IPS-18a (cell line): ENCODE measurements at regions not wholly inside any gene's neighbourhood (a gene's known extent, or its start where the extent isn't known, plus 50 kb on each side); places are given as distances from the start of the nearest gene placed in this dataset.
"Not testable (repeated sequence)": the region's sequence is repeated elsewhere in the genome, so short reads cannot be mapped to it uniquely, and the experiment has no call there.

ENCODE experiments used
- H3K27ac ChIP-seq: one replicate; pipeline ENCODE4 v1.5.1; 2013; ENCODE audit warnings: low read length
- H3K27me3 ChIP-seq: one replicate; pipeline ENCODE4 v1.6.1; 2013; ENCODE audit warnings: mild to moderate bottlenecking, low read length; ENCODE audit not compliant: control insufficient read depth, insufficient read depth
- H3K36me3 ChIP-seq: one replicate; pipeline ENCODE4 v1.6.1; 2013; ENCODE audit warnings: low read depth, low read length; ENCODE audit not compliant: control insufficient read depth
- H3K4me1 ChIP-seq: one replicate; pipeline ENCODE4 v1.6.1; 2013; ENCODE audit warnings: low read depth, low read length; ENCODE audit not compliant: control insufficient read depth
- H3K4me3 ChIP-seq: one replicate; pipeline ENCODE4 v1.5.1; 2013; ENCODE audit warnings: low read length
- H3K9ac ChIP-seq: one replicate; pipeline ENCODE4 v1.6.1; 2013; ENCODE audit warnings: mild to moderate bottlenecking, low read length, moderate library complexity
- H3K9me3 ChIP-seq: one replicate; pipeline ENCODE4 v1.6.1; 2013; ENCODE audit warnings: low read depth, low read length; ENCODE audit not compliant: control insufficient read depth

DNA sequence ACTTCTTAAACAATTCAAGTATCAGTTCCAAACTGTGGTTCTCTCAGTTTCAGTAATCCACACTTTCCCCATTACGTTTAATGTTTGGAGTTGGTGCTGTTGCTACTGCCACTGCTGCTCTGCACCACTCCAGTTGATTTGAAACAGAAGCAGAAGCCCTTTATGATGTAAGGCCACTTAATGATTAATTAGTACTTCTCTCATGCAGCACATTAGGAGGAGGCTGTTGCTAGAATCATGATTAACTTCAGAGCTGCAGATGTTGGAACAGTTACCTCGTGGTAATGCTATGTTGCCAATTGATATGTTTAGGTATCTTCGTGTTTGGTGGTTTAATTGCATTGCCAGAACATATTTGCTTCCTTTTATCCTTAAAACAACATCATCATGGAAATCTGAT lies 986.2 kb upstream of the CITED2 start:
- H3K9ac ChIP-seq = no peak overlapping the region
- H3K27me3 ChIP-seq = no peaks in the 10 kb centered on the region
- H3K36me3 ChIP-seq = no peaks in the 10 kb centered on the region
- no peaks in the 10 kb centered on the region for H3K9me3 ChIP-seq
- H3K4me1 ChIP-seq = no peaks in the 10 kb centered on the region
- H3K4me3 ChIP-seq = no peak overlapping the region
- no peak overlapping the region for H3K27ac ChIP-seq

DNA sequence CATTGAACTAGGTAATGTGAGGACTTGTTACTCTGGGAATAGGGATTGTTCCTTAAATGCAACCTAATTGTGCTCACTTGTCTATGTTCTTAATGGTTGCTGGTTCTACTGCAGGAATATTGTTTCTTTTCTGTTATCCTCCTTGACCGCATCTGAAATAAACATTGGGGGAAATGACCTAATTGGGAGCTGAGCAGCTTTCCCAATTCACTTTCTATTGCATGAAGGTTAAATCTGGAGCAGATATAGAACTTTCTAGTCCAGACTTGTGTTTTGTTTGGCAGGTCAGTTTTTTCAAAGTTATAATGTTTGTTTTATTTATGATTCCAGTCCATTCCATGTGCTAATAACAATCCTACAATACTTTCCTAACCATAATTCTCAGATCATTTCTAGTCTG lies 981.0 kb upstream of the CITED2 start:
- peaks cover 6% of the 10 kb centered on the region for H3K4me1 ChIP-seq
- H3K4me3 ChIP-seq = no peak overlapping the region
- H3K27me3 ChIP-seq = no peaks in the 10 kb centered on the region
- no peaks in the 10 kb centered on the region for H3K36me3 ChIP-seq
- no peak overlapping the region for H3K27ac ChIP-seq
- no peak overlapping the region for H3K9ac ChIP-seq
- no peaks in the 10 kb centered on the region for H3K9me3 ChIP-seq

DNA sequence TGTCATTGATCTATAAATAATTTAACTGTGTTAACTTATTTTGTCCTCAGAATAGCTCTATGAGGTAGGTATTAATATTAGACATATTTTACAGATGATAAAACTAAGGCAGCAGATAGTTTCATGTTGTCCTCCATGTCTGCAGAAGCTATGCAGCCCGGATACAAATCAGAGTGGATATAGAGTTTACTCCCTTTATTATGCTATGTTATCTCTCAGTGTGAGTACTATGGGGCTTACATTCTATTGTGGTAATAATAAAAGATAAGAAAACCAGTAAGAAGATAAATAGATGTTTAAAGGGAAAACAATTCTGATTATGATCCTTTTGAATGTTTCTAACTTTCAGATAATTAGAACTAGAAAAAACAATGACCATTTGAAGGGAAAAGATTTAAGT lies 979.8 kb upstream of the CITED2 start:
- H3K27me3 ChIP-seq = no peaks in the 10 kb centered on the region
- no peaks in the 10 kb centered on the region for H3K9me3 ChIP-seq
- no peaks in the 10 kb centered on the region for H3K36me3 ChIP-seq

DNA sequence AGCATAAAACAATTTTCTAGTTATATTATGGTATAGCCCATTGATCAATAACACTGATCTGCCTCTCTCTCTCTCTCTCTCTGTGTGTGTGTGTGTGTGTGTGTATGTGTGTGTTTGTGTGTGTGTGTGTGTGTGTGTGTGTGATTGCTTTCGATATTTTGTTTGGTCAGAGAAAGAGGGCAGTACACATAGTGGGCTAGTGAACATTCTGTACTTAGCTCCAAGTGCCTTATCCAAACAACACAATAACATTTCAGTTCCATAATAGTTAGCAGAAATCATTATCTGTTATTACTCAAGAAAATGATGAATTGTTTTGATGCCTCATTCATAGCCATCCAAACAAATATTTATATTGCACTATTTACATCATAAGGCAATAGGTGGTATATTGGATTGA lies 979.1 kb upstream of the CITED2 start:
- H3K27me3 ChIP-seq = no peaks in the 10 kb centered on the region
- H3K4me3 ChIP-seq = no peak overlapping the region
- H3K9me3 ChIP-seq = no peaks in the 10 kb centered on the region
- no peak overlapping the region for H3K27ac ChIP-seq
- peaks cover 6% of the 10 kb centered on the region for H3K4me1 ChIP-seq
- H3K9ac ChIP-seq = no peak overlapping the region
- no peaks in the 10 kb centered on the region for H3K36me3 ChIP-seq

More for the DNA sequence above, 979.8 kb upstream of the CITED2 start:
- H3K9ac ChIP-seq = no peak overlapping the region
- no peak overlapping the region for H3K4me3 ChIP-seq
- no peak overlapping the region for H3K27ac ChIP-seq
- peaks cover 6% of the 10 kb centered on the region for H3K4me1 ChIP-seq

DNA sequence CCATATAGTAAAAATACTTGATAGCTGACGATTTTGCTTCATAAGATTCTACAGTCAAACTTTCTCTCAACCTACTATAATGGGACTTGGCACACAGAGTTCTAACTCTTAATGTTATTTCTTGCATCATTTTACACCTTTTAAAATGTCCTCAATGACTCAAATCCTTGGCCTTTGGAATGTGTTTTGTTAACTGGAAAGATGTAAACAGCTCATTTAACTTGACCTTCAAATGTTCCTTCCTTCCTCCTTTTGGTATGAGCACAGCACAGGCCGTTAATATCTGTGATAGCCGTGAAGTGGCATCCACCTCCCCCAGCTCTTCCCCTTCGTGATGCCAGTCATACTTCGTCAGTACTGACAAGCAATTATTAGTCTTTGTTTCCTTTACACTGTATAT lies 972.0 kb upstream of the CITED2 start:
- Histone ChIP-seq H3K9me3 (no peaks in the 10 kb centered on the region), H3K27ac (no peak overlapping the region), H3K36me3 (no peaks in the 10 kb centered on the region), H3K27me3 (no peaks in the 10 kb centered on the region), H3K4me3 (no peak overlapping the region), H3K9ac (no peak overlapping the region), H3K4me1 (peaks cover 5% of the 10 kb centered on the region)

DNA sequence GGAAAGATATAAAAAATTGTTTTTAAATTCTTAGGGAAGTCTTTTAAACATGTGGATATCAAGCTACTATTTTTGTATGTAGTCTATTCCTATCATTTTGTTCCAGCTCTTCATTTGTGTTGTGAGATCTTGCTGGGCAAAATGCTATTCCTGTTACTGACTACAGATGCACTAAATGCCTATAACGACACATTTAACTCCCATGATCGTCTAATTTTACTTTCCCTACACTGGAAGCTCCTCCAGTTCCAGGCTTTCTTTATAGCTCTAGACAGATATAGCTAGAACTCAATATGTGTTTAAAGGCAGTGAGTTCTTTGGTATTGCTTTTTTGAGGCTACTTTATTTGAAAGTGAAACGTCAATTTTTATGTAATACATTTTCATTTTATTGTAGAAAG lies 971.5 kb upstream of the CITED2 start:
- Histone ChIP-seq H3K36me3 (no peaks in the 10 kb centered on the region), H3K9ac (no peak overlapping the region), H3K4me1 (peaks cover under 1% of the 10 kb centered on the region), H3K27ac (no peak overlapping the region), H3K27me3 (no peaks in the 10 kb centered on the region), H3K9me3 (no peaks in the 10 kb centered on the region), H3K4me3 (no peak overlapping the region)

DNA sequence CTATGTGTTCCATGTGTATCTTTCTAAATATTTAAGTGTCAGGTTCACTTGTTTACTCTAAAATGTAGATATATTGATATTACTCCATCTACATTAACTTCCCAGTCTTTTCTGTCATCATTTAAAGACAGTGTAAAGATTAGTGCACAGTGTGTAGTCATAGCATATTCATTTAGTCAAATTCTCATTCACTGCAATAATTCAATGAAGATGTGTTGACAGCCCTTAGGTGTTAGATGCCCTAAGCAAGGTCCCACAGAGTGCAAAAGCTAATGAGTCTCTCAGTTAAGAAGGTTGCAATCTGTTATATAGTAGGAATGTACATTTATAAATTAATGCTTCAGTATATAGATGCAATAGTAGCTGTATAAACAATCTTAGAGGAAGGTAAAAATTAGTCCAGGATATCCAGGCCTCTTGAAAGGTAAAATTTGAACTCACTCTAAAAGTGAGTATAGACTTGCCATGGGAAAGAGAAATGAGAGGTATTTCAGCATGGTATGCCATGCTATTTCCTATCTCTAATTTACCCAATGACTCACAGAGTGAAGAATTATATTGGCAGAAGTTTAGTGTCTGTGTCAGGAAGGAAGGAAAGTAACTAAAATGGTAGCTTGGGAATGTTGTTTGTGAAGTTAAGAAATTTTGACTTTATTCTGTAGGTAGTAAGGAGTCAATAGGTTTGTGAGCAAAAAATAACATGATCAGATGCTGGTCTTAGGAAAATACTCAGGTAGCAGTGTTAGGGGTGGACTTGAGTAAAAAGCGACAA lies 969.9 kb upstream of the CITED2 start:
- Histone ChIP-seq H3K9me3 (no peaks in the 10 kb centered on the region), H3K36me3 (no peaks in the 10 kb centered on the region), H3K4me1 (no peaks in the 10 kb centered on the region), H3K9ac (no peak overlapping the region), H3K4me3 (no peak overlapping the region), H3K27ac (no peak overlapping the region), H3K27me3 (no peaks in the 10 kb centered on the region)

DNA sequence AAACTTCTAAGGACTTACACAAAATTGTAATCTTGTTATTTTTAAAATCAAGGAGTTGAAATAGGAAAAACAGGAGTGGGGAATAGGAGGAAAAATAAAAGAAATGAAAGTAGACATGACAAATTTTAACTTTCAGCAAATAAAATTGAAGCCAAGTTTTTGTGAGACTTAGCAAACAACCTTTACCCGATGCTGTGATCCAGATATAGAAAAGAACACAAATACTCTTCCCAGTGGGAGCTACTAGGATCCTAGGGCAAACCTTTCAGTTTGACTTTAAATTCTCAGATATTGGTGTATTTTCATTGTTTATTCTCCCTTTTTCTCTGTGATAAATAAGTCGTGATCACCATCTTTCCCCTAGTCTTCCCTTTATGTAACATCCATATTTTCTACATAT lies 968.7 kb upstream of the CITED2 start:
- H3K4me1 ChIP-seq = no peaks in the 10 kb centered on the region
- H3K9me3 ChIP-seq = no peaks in the 10 kb centered on the region
- no peaks in the 10 kb centered on the region for H3K36me3 ChIP-seq
- no peak overlapping the region for H3K9ac ChIP-seq
- H3K27me3 ChIP-seq = no peaks in the 10 kb centered on the region
- no peak overlapping the region for H3K4me3 ChIP-seq
- no peak overlapping the region for H3K27ac ChIP-seq

DNA sequence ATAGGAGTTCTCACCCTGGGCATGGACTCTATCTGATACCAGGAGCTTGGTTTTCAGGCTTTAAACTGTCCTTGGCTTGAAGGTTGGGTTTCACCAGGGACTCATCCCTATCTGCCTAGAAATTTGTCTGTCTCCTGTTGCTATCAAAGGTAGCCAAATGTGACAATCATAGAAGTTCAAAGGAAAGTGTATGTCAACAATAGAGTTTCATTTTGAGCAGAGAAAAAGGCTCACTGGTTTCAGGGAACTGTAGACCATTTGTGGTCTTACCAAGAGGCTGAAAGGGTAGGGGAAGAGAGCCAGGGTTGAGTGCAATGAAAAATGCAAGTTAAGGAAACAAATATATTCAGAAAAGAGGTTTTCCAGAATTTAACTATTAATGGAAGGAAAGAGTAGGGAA lies 966.8 kb upstream of the CITED2 start:
- Histone ChIP-seq H3K9ac (no peak overlapping the region), H3K36me3 (no peaks in the 10 kb centered on the region), H3K9me3 (no peaks in the 10 kb centered on the region), H3K4me3 (no peak overlapping the region), H3K27me3 (no peaks in the 10 kb centered on the region), H3K27ac (no peak overlapping the region), H3K4me1 (no peaks in the 10 kb centered on the region)

DNA sequence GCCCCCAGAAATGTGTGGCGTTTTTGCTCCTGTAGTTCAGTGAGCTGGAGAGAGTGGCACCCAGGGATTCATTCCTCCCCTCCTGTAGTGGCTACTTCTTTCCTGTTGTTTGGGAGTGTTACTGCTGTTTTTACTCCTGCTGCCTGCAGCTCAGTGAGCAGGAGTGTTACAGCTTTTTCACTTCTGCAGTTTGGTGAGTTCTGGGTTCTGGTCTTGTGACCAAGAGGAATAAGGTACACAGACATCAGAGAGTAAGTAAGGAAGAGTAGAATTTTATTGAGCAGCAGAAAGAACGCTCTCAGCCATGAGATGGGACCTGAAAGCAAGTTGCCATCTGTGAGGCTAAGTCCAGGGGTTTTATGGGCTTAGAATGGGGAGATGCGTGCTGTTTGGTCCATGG lies 966.3 kb upstream of the CITED2 start:
- H3K27ac ChIP-seq = no peak overlapping the region
- H3K9me3 ChIP-seq = no peaks in the 10 kb centered on the region
- no peaks in the 10 kb centered on the region for H3K4me1 ChIP-seq
- no peaks in the 10 kb centered on the region for H3K36me3 ChIP-seq
- no peak overlapping the region for H3K4me3 ChIP-seq
- no peak overlapping the region for H3K9ac ChIP-seq
- H3K27me3 ChIP-seq = no peaks in the 10 kb centered on the region

DNA sequence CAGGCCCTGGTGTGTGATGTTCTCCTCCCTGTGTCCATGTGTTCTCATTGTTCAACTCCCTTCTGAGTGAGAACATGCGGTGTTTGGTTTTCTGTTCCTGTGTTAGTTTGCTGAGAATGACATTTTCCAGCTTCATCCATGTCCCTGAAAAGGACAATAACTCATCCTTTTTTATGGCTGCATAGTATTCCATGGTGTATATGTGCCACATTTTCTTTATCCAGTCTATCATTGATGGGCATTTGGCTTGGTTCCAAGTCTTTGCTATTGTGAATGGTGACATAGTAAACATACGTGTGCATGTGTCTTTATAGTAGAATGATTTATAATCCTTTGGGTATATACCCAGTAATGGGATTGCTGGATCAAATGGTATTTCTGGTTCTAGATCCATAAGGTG lies 964.6 kb upstream of the CITED2 start:
- not testable (repeated sequence) for H3K4me3 ChIP-seq, H3K36me3 ChIP-seq, H3K9ac ChIP-seq, H3K4me1 ChIP-seq, H3K9me3 ChIP-seq, H3K27ac ChIP-seq, H3K27me3 ChIP-seq

DNA sequence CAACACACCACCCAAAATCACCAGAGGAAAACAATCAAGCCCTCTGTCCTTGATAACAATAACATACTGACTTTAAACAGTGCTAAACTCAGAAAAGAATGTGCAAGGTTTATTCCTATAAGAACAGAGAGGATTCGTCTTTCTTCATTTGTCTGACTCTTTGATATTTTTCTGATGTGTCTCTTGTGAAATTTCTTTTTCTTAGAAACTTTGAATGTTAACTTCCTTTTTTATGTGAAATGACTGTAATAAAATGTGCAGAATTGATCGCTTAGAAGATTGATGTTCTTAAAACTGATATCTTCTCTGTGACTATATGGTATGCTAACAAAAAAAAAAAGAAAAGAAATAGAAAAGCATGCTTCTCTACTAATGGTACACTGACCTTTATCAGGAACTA lies 947.4 kb upstream of the CITED2 start:
- Histone ChIP-seq H3K27me3 (no peaks in the 10 kb centered on the region), H3K27ac (no peak overlapping the region), H3K4me3 (no peak overlapping the region), H3K9ac (no peak overlapping the region), H3K4me1 (peaks cover 7% of the 10 kb centered on the region), H3K36me3 (no peaks in the 10 kb centered on the region), H3K9me3 (peaks cover 2% of the 10 kb centered on the region)
